ENCODE measurements at regions not wholly inside any gene's neighbourhood (a gene's known extent, or its start where the extent isn't known, plus 50 kb on each side); places are given as distances from the start of the nearest gene placed in this dataset.
A peak's percentile ranks its signal among the peaks of the same experiment; 100 is the strongest.
"Not testable (repeated sequence)": the region's sequence is repeated elsewhere in the genome, so short reads cannot be mapped to it uniquely, and the experiment has no call there.

- not testable (repeated sequence) for DNase-seq
Observed at GRCh38 chr7:150046290-150047194, 172.8 kb downstream of the ATP6V0E2 start.

- DNase-seq: not testable (repeated sequence)
Observed at GRCh38 chr7:150047329-150047728, 173.6 kb downstream of the ATP6V0E2 start.

- DNase-seq: not testable (repeated sequence)
Observed at GRCh38 chr7:150047772-150048171, 174.0 kb downstream of the ATP6V0E2 start.

GRCh38 chr7:150048244-150049011 is 174.7 kb downstream of the ATP6V0E2 start:
- peak in 1 of 3 donors; percentile 18 for DNase-seq

GRCh38 chr7:150049012-150049655 is 175.4 kb downstream of the ATP6V0E2 start:
- peak in 1 of 3 donors; percentile 13 for DNase-seq

- DNase-seq: not testable (repeated sequence)
Observed at GRCh38 chr7:150053396-150053795, 179.6 kb downstream of the ATP6V0E2 start.

GRCh38 chr7:150054242-150054641 is 180.5 kb downstream of the ATP6V0E2 start:
- DNase-seq: not testable (repeated sequence)

- not testable (repeated sequence) for DNase-seq
Observed at GRCh38 chr7:150060259-150061221, 186.8 kb downstream of the ATP6V0E2 start.

GRCh38 chr7:150063195-150063594 is 189.4 kb downstream of the ATP6V0E2 start:
- DNase-seq: not testable (repeated sequence)

- peak in 1 of 3 donors; percentile 11 for DNase-seq
Observed at GRCh38 chr7:150069555-150070313, 196.0 kb downstream of the ATP6V0E2 start.

GRCh38 chr7:150077543-150077942 is 203.8 kb downstream of the ATP6V0E2 start:
- DNase-seq: not testable (repeated sequence)

GRCh38 chr7:150081865-150082264 is 208.1 kb downstream of the ATP6V0E2 start:
- not testable (repeated sequence) for DNase-seq

- not testable (repeated sequence) for DNase-seq
Observed at GRCh38 chr7:150084724-150085123, 211.0 kb downstream of the ATP6V0E2 start.

GRCh38 chr7:150087478-150087877 is 213.7 kb downstream of the ATP6V0E2 start:
- not testable (repeated sequence) for DNase-seq

GRCh38 chr7:150089139-150089538 is 215.4 kb downstream of the ATP6V0E2 start:
- not testable (repeated sequence) for DNase-seq

GRCh38 chr7:150090776-150091175 is 217.0 kb downstream of the ATP6V0E2 start:
- not testable (repeated sequence) for DNase-seq

GRCh38 chr7:150093897-150094296 is 220.1 kb downstream of the ATP6V0E2 start:
- DNase-seq: peak in 1 of 3 donors; percentile 6

GRCh38 chr7:150096213-150096994 is 222.6 kb downstream of the ATP6V0E2 start:
- DNase-seq: peak in 1 of 3 donors; percentile 1

- not testable (repeated sequence) for DNase-seq
Observed at GRCh38 chr7:150098592-150098991, 224.6 kb upstream of the LRRC61 start.

Data from muscle of back (tissue), 3 donors.